Activated T-helper 17 cell treated with anti-CD3 and anti-CD28 coated beads, Interleukin-2, amount 50 U/mL, for 72 hours (primary cell): ENCODE measurements at regions not wholly inside any gene's neighbourhood (a gene's known extent, or its start where the extent isn't known, plus 50 kb on each side); places are given as distances from the start of the nearest gene placed in this dataset.

ENCODE experiments used
- ATAC-seq: fragments of 150-1000 bp; cut with Tn5 transposase; replicated peaks from 2 replicates; pipeline ENCODE4 v1.10.0; 2021; ENCODE audit warnings: mild to moderate bottlenecking, moderate library complexity
- H3K27ac Mint-ChIP-seq: one replicate; pipeline ENCODE4 v1.8.0; 2022; ENCODE audit warnings: mixed read lengths
- H3K27me3 Mint-ChIP-seq: one replicate; pipeline ENCODE4 v1.8.0; 2022; ENCODE audit warnings: mixed read lengths
- H3K36me3 Mint-ChIP-seq: one replicate; pipeline ENCODE4 v1.8.0; 2022; ENCODE audit warnings: low read depth, mild to moderate bottlenecking, mixed read lengths
- H3K4me1 Mint-ChIP-seq: one replicate; pipeline ENCODE4 v1.8.0; 2022; ENCODE audit warnings: mixed read lengths
- H3K4me3 Mint-ChIP-seq: one replicate; pipeline ENCODE4 v1.8.0; 2022; ENCODE audit warnings: mild to moderate bottlenecking, mixed read lengths
- H3K9me3 Mint-ChIP-seq: one replicate; pipeline ENCODE4 v1.8.0; 2022; ENCODE audit warnings: mixed read lengths

GRCh38 chr11:115751243-115752015, 247.2 kb upstream of the CADM1 start:
- H3K9me3 Mint-ChIP-seq = peaks cover 5% of the 10 kb centered on the region
- no peak overlapping the region for H3K27ac Mint-ChIP-seq
- H3K27me3 Mint-ChIP-seq = peaks cover 7% of the 10 kb centered on the region
- no peaks in the 10 kb centered on the region for H3K36me3 Mint-ChIP-seq
- no peak for ATAC-seq
- no peak overlapping the region for H3K4me3 Mint-ChIP-seq
- no peaks in the 10 kb centered on the region for H3K4me1 Mint-ChIP-seq

- no peak overlapping the region for H3K4me3 Mint-ChIP-seq
- H3K27me3 Mint-ChIP-seq = peaks cover 8% of the 10 kb centered on the region
- H3K9me3 Mint-ChIP-seq = peaks cover 3% of the 10 kb centered on the region
- no peak overlapping the region for H3K27ac Mint-ChIP-seq
- no peaks in the 10 kb centered on the region for H3K36me3 Mint-ChIP-seq
- no peak for ATAC-seq
- no peaks in the 10 kb centered on the region for H3K4me1 Mint-ChIP-seq
Measured at GRCh38 chr11:115745610-115746512, 241.6 kb upstream of the CADM1 start.

- H3K36me3 Mint-ChIP-seq = no peaks in the 10 kb centered on the region
- peaks cover 3% of the 10 kb centered on the region for H3K9me3 Mint-ChIP-seq
- no peak overlapping the region for H3K4me3 Mint-ChIP-seq
- no peak overlapping the region for H3K27ac Mint-ChIP-seq
- ATAC-seq = no peak
- peaks cover 5% of the 10 kb centered on the region for H3K27me3 Mint-ChIP-seq
- no peaks in the 10 kb centered on the region for H3K4me1 Mint-ChIP-seq
Measured at GRCh38 chr11:115745066-115745465, 240.9 kb upstream of the CADM1 start.

GRCh38 chr11:115743719-115744118, 239.5 kb upstream of the CADM1 start:
- Mint-ChIP-seq H3K36me3 (no peaks in the 10 kb centered on the region), H3K27ac (no peak overlapping the region), H3K9me3 (peaks cover 3% of the 10 kb centered on the region), H3K4me3 (no peak overlapping the region), H3K4me1 (no peaks in the 10 kb centered on the region), H3K27me3 (peaks cover 5% of the 10 kb centered on the region)
- ATAC-seq = no peak

GRCh38 chr11:115741376-115742107, 237.3 kb upstream of the CADM1 start:
- no peaks in the 10 kb centered on the region for H3K36me3 Mint-ChIP-seq
- no peak overlapping the region for H3K4me3 Mint-ChIP-seq
- peaks cover 3% of the 10 kb centered on the region for H3K9me3 Mint-ChIP-seq
- no peak for ATAC-seq
- H3K27ac Mint-ChIP-seq = no peak overlapping the region
- no peaks in the 10 kb centered on the region for H3K4me1 Mint-ChIP-seq
- H3K27me3 Mint-ChIP-seq = peaks cover 11% of the 10 kb centered on the region

GRCh38 chr11:115740324-115740723, 236.1 kb upstream of the CADM1 start:
- H3K4me3 Mint-ChIP-seq = no peak overlapping the region
- ATAC-seq = no peak
- H3K27me3 Mint-ChIP-seq = peaks cover 11% of the 10 kb centered on the region
- H3K9me3 Mint-ChIP-seq = peaks cover 3% of the 10 kb centered on the region
- no peak overlapping the region for H3K27ac Mint-ChIP-seq
- no peaks in the 10 kb centered on the region for H3K4me1 Mint-ChIP-seq
- H3K36me3 Mint-ChIP-seq = no peaks in the 10 kb centered on the region

- Mint-ChIP-seq H3K4me1 (no peaks in the 10 kb centered on the region), H3K36me3 (no peaks in the 10 kb centered on the region), H3K4me3 (no peak overlapping the region), H3K27me3 (peaks cover 11% of the 10 kb centered on the region), H3K9me3 (peaks cover 3% of the 10 kb centered on the region), H3K27ac (no peak overlapping the region)
- ATAC-seq = no peak
Measured at GRCh38 chr11:115739878-115740277, 235.7 kb upstream of the CADM1 start.

GRCh38 chr11:115739146-115739545, 234.9 kb upstream of the CADM1 start:
- no peaks in the 10 kb centered on the region for H3K4me1 Mint-ChIP-seq
- no peak overlapping the region for H3K27ac Mint-ChIP-seq
- H3K36me3 Mint-ChIP-seq = no peaks in the 10 kb centered on the region
- H3K9me3 Mint-ChIP-seq = peaks cover 4% of the 10 kb centered on the region
- peaks cover 11% of the 10 kb centered on the region for H3K27me3 Mint-ChIP-seq
- no peak overlapping the region for H3K4me3 Mint-ChIP-seq
- ATAC-seq = no peak

- H3K27ac Mint-ChIP-seq = no peak overlapping the region
- H3K27me3 Mint-ChIP-seq = peaks cover 11% of the 10 kb centered on the region
- ATAC-seq = no peak
- peaks cover 8% of the 10 kb centered on the region for H3K9me3 Mint-ChIP-seq
- no peaks in the 10 kb centered on the region for H3K36me3 Mint-ChIP-seq
- H3K4me3 Mint-ChIP-seq = no peak overlapping the region
- no peaks in the 10 kb centered on the region for H3K4me1 Mint-ChIP-seq
Measured at GRCh38 chr11:115737875-115738274, 233.7 kb upstream of the CADM1 start.

GRCh38 chr11:115736146-115736545, 231.9 kb upstream of the CADM1 start:
- ATAC-seq = no peak
- Mint-ChIP-seq H3K9me3 (peaks cover 5% of the 10 kb centered on the region), H3K4me1 (no peaks in the 10 kb centered on the region), H3K36me3 (no peaks in the 10 kb centered on the region), H3K27ac (no peak overlapping the region), H3K4me3 (no peak overlapping the region), H3K27me3 (peaks cover 6% of the 10 kb centered on the region)

- H3K27ac Mint-ChIP-seq = no peak overlapping the region
Measured at GRCh38 chr11:115724666-115725065, 220.5 kb upstream of the CADM1 start.

GRCh38 chr11:115722711-115723110, 218.5 kb upstream of the CADM1 start:
- no peaks in the 10 kb centered on the region for H3K27me3 Mint-ChIP-seq
- no peaks in the 10 kb centered on the region for H3K36me3 Mint-ChIP-seq
- no peak for ATAC-seq
- no peak overlapping the region for H3K4me3 Mint-ChIP-seq
- no peak overlapping the region for H3K27ac Mint-ChIP-seq
- no peaks in the 10 kb centered on the region for H3K4me1 Mint-ChIP-seq
- peaks cover 11% of the 10 kb centered on the region for H3K9me3 Mint-ChIP-seq

More at GRCh38 chr11:115724666-115725065, 220.5 kb upstream of the CADM1 start:
- H3K4me1 Mint-ChIP-seq = no peaks in the 10 kb centered on the region
- H3K36me3 Mint-ChIP-seq = no peaks in the 10 kb centered on the region
- ATAC-seq = no peak
- H3K9me3 Mint-ChIP-seq = peaks cover 11% of the 10 kb centered on the region
- H3K4me3 Mint-ChIP-seq = no peak overlapping the region
- no peaks in the 10 kb centered on the region for H3K27me3 Mint-ChIP-seq

GRCh38 chr11:115721296-115721995, 217.2 kb upstream of the CADM1 start:
- Mint-ChIP-seq H3K27me3 (no peaks in the 10 kb centered on the region), H3K36me3 (no peaks in the 10 kb centered on the region), H3K27ac (no peak overlapping the region), H3K4me3 (no peak overlapping the region), H3K4me1 (no peaks in the 10 kb centered on the region), H3K9me3 (peaks cover 11% of the 10 kb centered on the region)
- ATAC-seq = no peak
